K562 (cell line): ENCODE measurements at regions not wholly inside any gene's neighbourhood (a gene's known extent, or its start where the extent isn't known, plus 50 kb on each side); places are given as distances from the start of the nearest gene placed in this dataset.

Experiments
- ATAC-seq: fragments of 200-7000 bp; cut with Tn5 transposase; 3 replicates; pipeline ENCODE4 v1.9.1; 2020; ENCODE audit warnings: moderate library complexity
- BruUV-seq: library from RNA; stranded (reverse); fragments of 400-500 nt; replicated peaks from 2 replicates; lab custom pipeline; 2021; lab: Mats Ljungman, UMichigan
- CTCF ChIA-PET: fragments of 300-600 bp; formaldehyde crosslinking; extraction: SDS; loops from one replicate; lab custom pipeline; 2021; ENCODE audit warnings: low intra/inter-chr PET ratio; lab: Yijun Ruan, JAX
- POLR2A ChIA-PET: fragments of 300-600, 350-650 bp; sonication (Branson Sonifier 250); formaldehyde crosslinking; extraction: SDS; loops from one replicate; lab custom pipeline; 2021; ENCODE audit warnings: antibody characterized with exemption, inconsistent platforms; lab: Yijun Ruan, JAX
- DNase-seq, 4 experiments: peaks; one replicate each; pipeline versions ENCODE4 v3.0.0 to v3.0.0-alpha.2; 2011 to 2018; ENCODE audit warnings: low spot score in 3 of 4, mixed read lengths in 3 of 4; ENCODE audit errors: extremely low read depth in 1 of 4
- FAIRE-seq: peaks from 2 replicates; lab custom pipeline; 2011; peaks lifted over from hg19 to GRCh38; lab: Jason Lieb, UNC
- H2AFZ ChIP-seq: 2 replicates; pipeline ENCODE4 v1.6.0; 2011; ENCODE audit warnings: low read depth, low read length, control low read depth, inconsistent platforms
- H3K27ac ChIP-seq: fragments of 200-600 bp; 3 replicates; pipeline ENCODE4 v1.8.0; 2011; ENCODE audit warnings: low read depth, mild to moderate bottlenecking, control low read depth, inconsistent platforms, low read length, moderate library complexity, mixed read lengths; ENCODE audit errors: extremely low read depth
- H3K27me3 ChIP-seq, 2 experiments: fragments of 300-600 bp in 1 of 2; 2 replicates in 1 of 2; 3 replicates in 1 of 2; pipeline versions ENCODE4 v1.6.0 to v1.8.0; 2011; ENCODE audit warnings: inconsistent platforms in 2 of 2, low read length in 2 of 2, mild to moderate bottlenecking in 1 of 2, mixed read lengths in 1 of 2, moderate library complexity in 1 of 2; ENCODE audit not compliant: control insufficient read depth in 2 of 2, insufficient read depth in 2 of 2
- H3K36me3 ChIP-seq: fragments of 300-600 bp; 3 replicates; pipeline ENCODE4 v1.8.0; 2011; ENCODE audit warnings: mild to moderate bottlenecking, low read length, inconsistent platforms; ENCODE audit not compliant: control insufficient read depth, insufficient read depth
- H3K4me1 ChIP-seq, 2 experiments: fragments of 200-600 bp in 1 of 2; replicated peaks in 1 of 2; 2 replicates in 1 of 2; 3 replicates in 1 of 2; pipeline versions ENCODE4 v1.5.1 to v1.8.0; 2011; ENCODE audit warnings: inconsistent platforms in 2 of 2, low read length in 2 of 2, mild to moderate bottlenecking in 1 of 2, mixed read lengths in 1 of 2, moderate library complexity in 1 of 2; ENCODE audit not compliant: control insufficient read depth in 2 of 2, insufficient read depth in 2 of 2
- H3K4me2 ChIP-seq: 2 replicates; pipeline ENCODE4 v1.6.1; 2011; ENCODE audit warnings: low read length, control low read depth, inconsistent platforms, mixed read lengths; ENCODE audit not compliant: insufficient read depth
- H3K4me3 ChIP-seq: fragments of 200-600 bp; sonication (generic), shearing (Covaris generic); 2 replicates; pipeline ENCODE4 v1.5.1; 2016; ENCODE audit warnings: control low read depth, inconsistent platforms
- H3K79me2 ChIP-seq: fragments of 200-600 bp; 3 replicates; pipeline ENCODE4 v1.8.0; 2011; ENCODE audit warnings: low read length, inconsistent platforms; ENCODE audit not compliant: control insufficient read depth, insufficient read depth
- H3K9ac ChIP-seq, 2 experiments: 2 replicates each; pipeline versions ENCODE4 v1.6.0 to v1.6.1; 2011; ENCODE audit warnings: low read depth in 2 of 2, low read length in 2 of 2, control low read depth in 1 of 2, inconsistent platforms in 1 of 2, mild to moderate bottlenecking in 1 of 2, mixed read lengths in 1 of 2; ENCODE audit not compliant: insufficient read depth in 1 of 2
- H3K9me1 ChIP-seq: one replicate; pipeline ENCODE4 v1.6.0; 2011; ENCODE audit warnings: inconsistent platforms, mild to moderate bottlenecking, low read length, moderate library complexity; ENCODE audit not compliant: control insufficient read depth, insufficient read depth
- H3K9me3 ChIP-seq: replicated peaks from 2 replicates; pipeline ENCODE4 v1.5.1; 2011; ENCODE audit warnings: low read depth, low read length, inconsistent platforms; ENCODE audit not compliant: control insufficient read depth, insufficient read depth
- H4K20me1 ChIP-seq: replicated peaks from 2 replicates; pipeline ENCODE4 v1.6.1; 2011; ENCODE audit warnings: low read length, inconsistent platforms, mixed read lengths; ENCODE audit not compliant: control insufficient read depth, insufficient read depth
- CREBBP ChIP-seq: IDR thresholded peaks from one replicate; pipeline ENCODE4 v1.6.1; 2012; ENCODE audit warnings: low read depth, mild to moderate bottlenecking, control low read depth, inconsistent platforms, low read length
- STAT5A ChIP-seq: IDR thresholded peaks from 2 replicates; pipeline ENCODE4 v1.6.1; 2012; ENCODE audit warnings: low read length, inconsistent platforms, borderline replicate concordance
- ZFPM2 ChIP-seq: fragments of 250-450 bp; sonication (Bioruptor Pico); IDR thresholded peaks from 2 replicates; pipeline ENCODE4 v1.5.1; 2022; ENCODE audit warnings: mild to moderate bottlenecking
- ZNF175 ChIP-seq: fragments of 200-800 bp; sonication (Bioruptor generic); IDR thresholded peaks from 2 replicates; pipeline ENCODE4 v1.6.1; 2016; ENCODE audit warnings: low read depth, mild to moderate bottlenecking, missing genetic modification characterization, missing compliant biosample characterization
- ZNF57 ChIP-seq: fragments of 450-650 bp; formaldehyde crosslinking; IDR thresholded peaks from 2 replicates; pipeline ENCODE4 v1.4.0; 2020; ENCODE audit warnings: mild to moderate bottlenecking, moderate library complexity
- WGBS: fragments of 100-300 bp; shearing (Covaris generic); methylation state at CpG from one replicate; pipeline ENCODE4 v1.1.6; 2016; ENCODE audit warnings: low coverage, mixed read lengths; ENCODE audit not compliant: insufficient coverage; ENCODE audit errors: missing lambda C conversion rate; 5-methylcytosine and 5-hydroxymethylcytosine counted together
- in situ Hi-C: fragments of 300-500 bp; cut with MboI; formaldehyde crosslinking; loops from 4 replicates; pipeline ENCODE4 v1.15.0; 2018; ENCODE audit warnings: inconsistent platforms, mixed read lengths
- intact Hi-C: fragments of 100-400 bp; cut with micrococcal nuclease; formaldehyde crosslinking; loops from 2 replicates; pipeline ENCODE4 v1.14.2; 2022

DNA sequence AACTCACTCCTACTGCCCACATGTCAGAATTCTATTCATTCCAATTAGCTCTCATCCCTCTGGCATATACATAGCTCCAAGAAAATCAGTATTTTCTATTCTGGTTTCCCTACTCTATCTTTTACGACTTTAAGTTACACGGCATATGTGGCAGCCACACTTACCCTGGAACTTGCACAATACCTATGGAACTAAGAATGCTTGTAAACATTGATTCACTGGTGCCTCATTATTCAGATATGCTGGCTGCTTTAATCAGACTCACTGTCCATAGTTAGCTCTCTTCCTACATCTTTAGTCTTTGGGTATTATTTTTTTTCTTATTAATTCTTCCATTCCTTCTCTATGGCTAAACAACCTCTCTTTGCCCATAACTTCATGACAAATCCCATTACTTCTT is 1519.9 kb upstream of the ACVR2A start:
- in situ Hi-C loops: no loop called here

DNA sequence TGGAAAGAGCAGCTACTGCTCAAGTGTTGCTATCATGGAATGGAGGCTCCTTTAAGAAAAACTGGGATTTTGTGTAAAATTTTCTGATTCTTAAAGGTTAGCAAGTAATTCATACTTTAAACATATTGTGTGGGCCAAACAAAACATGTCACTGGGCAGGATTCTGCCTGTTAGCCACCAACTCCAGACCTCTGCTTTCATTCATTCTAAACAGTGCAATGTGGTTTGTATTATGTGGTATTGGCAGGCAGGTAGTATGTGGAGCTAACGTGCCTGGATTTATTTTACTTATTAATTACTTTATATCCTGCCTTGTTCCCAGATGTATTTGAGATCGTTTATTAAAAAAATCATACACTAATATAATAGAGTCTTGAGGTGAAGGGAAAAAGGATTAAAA is 1521.3 kb upstream of the ACVR2A start:
- Histone ChIP-seq H3K36me3 (no peaks in the 10 kb centered on the region), H3K79me2 (no peaks in the 10 kb centered on the region), H3K9me1 (no peaks in the 10 kb centered on the region), H4K20me1 (no peaks in the 10 kb centered on the region), H3K9ac (no peak overlapping the region), H3K4me2 (no peak overlapping the region), H3K4me3 (no peak overlapping the region), H3K27me3 (no peaks in the 10 kb centered on the region), H3K4me1 (no peaks in the 10 kb centered on the region), H3K27ac (no peak overlapping the region), H3K9me3 (no peaks in the 10 kb centered on the region), H2AFZ (no peak overlapping the region)
- intact Hi-C loops (no loop called here), in situ Hi-C loops (no loop called here)
- 5% methylated on average over 2 of the region's 2 CpGs for WGBS
- POLR2A ChIA-PET: no interaction called here
- BruUV-seq: no TSS peak
- no peak for DNase-seq
- CTCF ChIA-PET: no interaction called here
- no peak for ATAC-seq
- TF ChIP-seq CREBBP: no peak
- TF ChIP-seq ZNF57 (CRISPR knock-in tag): no peak
- no peak for TF ChIP-seq ZNF175 (CRISPR knock-in tag)
- FAIRE-seq: no peak

More for the DNA sequence above, 1519.9 kb upstream of the ACVR2A start:
- ATAC-seq: no peak
- Histone ChIP-seq H3K9me1 (no peaks in the 10 kb centered on the region), H3K36me3 (no peaks in the 10 kb centered on the region), H3K79me2 (no peaks in the 10 kb centered on the region)
- TF ChIP-seq ZFPM2 (CRISPR knock-in tag): no peak
- no peak for TF ChIP-seq STAT5A
- TF ChIP-seq, all 486 proteins: peak for 0
- Histone ChIP-seq H2AFZ (no peak overlapping the region), H3K27me3 (no peaks in the 10 kb centered on the region), H3K4me2 (no peak overlapping the region), H3K27ac (no peak overlapping the region), H4K20me1 (no peaks in the 10 kb centered on the region), H3K9ac (no peak overlapping the region), H3K9me3 (no peaks in the 10 kb centered on the region), H3K4me1 (no peaks in the 10 kb centered on the region), H3K4me3 (no peak overlapping the region)
- no TSS peak for BruUV-seq
- no peak for DNase-seq
- FAIRE-seq: no peak
- CTCF ChIA-PET: no interaction called here
- POLR2A ChIA-PET: no interaction called here
- 0% methylated on average over 2 of the region's 2 CpGs for WGBS
- intact Hi-C loops: no loop called here
